LNCaP clone FGC (cell line): ENCODE measurements at regions not wholly inside any gene's neighbourhood (a gene's known extent, or its start where the extent isn't known, plus 50 kb on each side); places are given as distances from the start of the nearest gene placed in this dataset.

Experiments used
- DNase-seq: peaks from one replicate; pipeline ENCODE4 v3.0.0-alpha.2; 2011; ENCODE audit warnings: low read depth
- H3K4me3 ChIP-seq: 2 replicates; pipeline ENCODE4 v1.5.1; 2011; ENCODE audit warnings: mild to moderate bottlenecking, low read depth, low read length, control low read depth
- TF ChIP-seq, protein P1 (sequence below): IDR thresholded peaks from 2 replicates; pipeline ENCODE4 v1.5.1; 2012; ENCODE audit warnings: mild to moderate bottlenecking; ENCODE audit not compliant: control insufficient read depth, insufficient read depth; ENCODE audit errors: extremely low read depth

DNA sequence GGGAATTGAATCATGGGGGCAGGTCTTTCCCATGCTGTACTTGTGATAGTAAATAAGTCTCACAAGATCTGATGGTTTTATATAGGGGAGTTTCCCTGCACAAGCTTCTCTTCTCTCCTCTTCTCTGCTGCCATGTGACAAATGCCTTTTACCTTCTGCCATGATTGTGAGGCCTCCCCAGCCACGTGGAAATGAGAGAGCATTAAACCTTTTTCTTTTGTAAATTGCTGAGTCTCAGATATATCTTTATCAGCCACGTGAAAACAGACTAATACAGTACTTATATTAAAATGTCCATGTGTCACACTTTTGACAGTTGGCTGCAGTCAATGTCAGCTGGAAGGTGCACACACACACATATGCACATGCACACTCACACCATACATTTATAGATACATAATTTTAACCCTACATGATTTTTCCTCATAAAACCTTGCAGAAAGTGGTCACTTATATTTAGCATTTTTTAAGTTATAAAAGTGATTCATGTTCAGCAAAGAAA, 128.9 kb downstream of the OTOR start:
- TF ChIP-seq, protein P1, sequence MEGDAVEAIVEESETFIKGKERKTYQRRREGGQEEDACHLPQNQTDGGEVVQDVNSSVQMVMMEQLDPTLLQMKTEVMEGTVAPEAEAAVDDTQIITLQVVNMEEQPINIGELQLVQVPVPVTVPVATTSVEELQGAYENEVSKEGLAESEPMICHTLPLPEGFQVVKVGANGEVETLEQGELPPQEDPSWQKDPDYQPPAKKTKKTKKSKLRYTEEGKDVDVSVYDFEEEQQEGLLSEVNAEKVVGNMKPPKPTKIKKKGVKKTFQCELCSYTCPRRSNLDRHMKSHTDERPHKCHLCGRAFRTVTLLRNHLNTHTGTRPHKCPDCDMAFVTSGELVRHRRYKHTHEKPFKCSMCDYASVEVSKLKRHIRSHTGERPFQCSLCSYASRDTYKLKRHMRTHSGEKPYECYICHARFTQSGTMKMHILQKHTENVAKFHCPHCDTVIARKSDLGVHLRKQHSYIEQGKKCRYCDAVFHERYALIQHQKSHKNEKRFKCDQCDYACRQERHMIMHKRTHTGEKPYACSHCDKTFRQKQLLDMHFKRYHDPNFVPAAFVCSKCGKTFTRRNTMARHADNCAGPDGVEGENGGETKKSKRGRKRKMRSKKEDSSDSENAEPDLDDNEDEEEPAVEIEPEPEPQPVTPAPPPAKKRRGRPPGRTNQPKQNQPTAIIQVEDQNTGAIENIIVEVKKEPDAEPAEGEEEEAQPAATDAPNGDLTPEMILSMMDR, result no peak
- H3K4me3 ChIP-seq, result no peak overlapping the region
- DNase-seq, result no peak

DNA sequence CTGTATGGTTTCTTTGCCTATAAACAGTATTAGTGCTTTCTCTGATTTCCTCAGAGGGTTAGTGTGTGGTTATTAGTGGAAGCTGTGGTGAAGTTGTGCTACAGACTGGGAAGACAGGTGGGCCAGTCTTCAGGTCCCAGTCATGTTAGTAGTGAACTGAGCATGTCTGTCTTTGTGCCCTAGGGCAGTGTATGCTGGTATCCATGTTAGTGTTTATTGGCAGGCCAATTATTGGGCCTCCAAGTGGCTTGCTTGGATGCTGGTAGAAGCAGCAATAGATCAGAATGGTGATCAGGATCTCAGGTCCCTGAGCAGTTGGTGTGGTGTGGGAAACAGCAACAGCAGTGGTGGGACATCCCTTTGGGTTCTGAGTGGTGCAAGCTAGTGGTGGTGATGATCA, 137.6 kb downstream of the OTOR start:
- no peak overlapping the region for H3K4me3 ChIP-seq
- DNase-seq, result no peak
- TF ChIP-seq, protein P1, result no peak

DNA sequence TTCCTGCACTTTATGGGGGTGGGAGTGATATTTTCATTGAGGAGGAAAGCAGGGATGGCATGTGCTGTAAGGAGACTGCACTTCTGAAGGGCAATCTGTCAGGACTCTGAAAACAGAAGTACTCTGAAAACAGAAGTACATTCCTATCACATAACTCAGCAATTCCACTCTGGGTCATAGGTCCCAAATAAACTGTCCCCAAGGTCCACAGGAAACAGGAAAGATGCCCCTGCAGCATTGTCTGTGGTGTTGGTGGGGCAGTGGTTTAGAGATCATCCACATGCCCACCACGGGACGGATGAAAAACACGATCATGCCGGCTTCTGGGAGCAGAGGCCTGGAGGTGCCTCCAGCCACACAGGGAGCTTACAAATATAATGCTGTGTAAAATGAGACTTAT, 150.3 kb downstream of the OTOR start:
- no peak for DNase-seq
- no peak overlapping the region for H3K4me3 ChIP-seq
- TF ChIP-seq, protein P1, result no peak

DNA sequence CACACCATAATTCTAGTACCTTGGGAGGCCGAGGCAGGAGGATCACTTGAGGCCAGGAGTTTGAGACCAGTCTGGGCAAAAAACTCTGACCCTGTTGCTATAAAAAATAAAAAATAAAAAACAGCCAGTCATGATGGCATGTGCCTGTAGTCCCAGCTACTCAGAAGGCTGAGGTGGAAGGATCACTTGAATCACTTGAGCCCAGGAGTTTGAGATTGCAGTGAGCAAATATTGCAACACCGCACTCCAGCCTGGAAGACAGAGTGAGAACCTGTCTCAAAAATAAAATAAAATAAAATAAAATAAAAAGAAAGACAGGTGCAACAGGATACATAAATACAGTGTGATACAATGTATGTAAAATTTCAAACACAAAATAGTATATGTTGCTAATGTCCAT, 154.5 kb downstream of the OTOR start:
- no peak for DNase-seq
- H3K4me3 ChIP-seq, result no peak overlapping the region
- TF ChIP-seq, protein P1, result no peak

DNA sequence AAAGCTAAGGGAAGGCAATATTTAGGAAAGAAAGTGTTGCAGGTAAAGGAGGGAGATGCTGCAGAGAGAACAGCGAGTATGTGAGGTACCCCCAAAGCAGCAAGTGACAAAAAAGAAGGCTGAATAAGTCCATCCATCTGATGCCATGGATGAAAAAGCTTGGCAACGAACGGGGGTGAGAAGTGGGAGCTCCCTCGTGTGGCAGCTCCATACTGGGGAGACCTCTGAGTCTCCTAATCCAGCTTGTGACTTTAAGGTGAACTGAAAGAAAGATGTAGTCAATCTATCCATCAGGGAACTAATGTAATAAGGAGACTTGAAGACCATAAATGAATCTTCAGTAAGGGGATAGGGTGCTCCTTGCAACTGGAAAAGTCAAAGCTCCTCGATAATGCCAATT, 156.6 kb downstream of the OTOR start:
- no peak for DNase-seq
- no peak overlapping the region for H3K4me3 ChIP-seq
- TF ChIP-seq, protein P1, result peak; percentile 25; the same call in 1 of the 2 replicates

DNA sequence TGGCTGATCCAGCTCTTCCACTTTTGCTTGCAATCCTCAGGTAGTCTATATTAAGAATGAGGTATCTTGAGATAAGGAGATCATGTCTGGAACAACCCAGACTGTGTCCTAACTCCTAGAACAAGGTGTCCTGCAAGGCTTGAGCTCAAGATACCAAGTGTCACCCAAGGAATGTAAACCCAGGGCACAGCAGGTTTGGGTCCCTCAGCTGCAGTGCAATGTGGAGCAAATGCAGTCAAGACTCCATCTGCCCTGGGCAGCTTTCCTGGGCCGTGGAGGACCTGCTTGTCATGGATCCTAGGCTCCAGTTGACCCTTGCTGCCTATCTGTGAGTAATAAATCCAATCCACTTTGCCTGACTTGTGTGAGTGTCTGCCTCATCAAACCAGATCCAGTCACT, 166.1 kb downstream of the OTOR start:
- TF ChIP-seq, protein P1, result no peak
- DNase-seq, result no peak
- H3K4me3 ChIP-seq, result no peak overlapping the region

DNA sequence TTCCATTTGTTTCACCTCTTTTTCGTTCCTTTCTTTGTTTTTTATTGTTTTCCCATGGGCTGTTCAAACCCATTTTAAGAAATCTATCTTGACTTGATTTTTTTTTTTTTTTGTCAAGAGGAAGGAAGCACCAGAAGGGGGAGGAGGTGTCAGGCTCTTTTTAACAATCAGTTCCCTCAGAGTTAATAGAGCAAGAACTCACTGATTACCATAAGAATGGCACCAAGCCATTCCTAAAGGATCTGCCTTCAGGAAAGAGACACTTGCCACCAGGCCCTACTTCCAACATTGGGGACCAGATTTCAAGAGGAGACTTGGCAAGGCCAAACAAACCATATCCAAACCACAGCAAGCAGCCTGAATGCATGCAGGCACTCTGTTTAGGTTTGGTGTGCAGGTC, 168.0 kb downstream of the OTOR start:
- DNase-seq, result no peak
- H3K4me3 ChIP-seq, result no peak overlapping the region

More for the DNA sequence above, 168.0 kb downstream of the OTOR start:
- TF ChIP-seq, protein P1, result no peak
